NCI-H1417 (cell line): ENCODE measurements at regions not wholly inside any gene's neighbourhood (a gene's known extent, or its start where the extent isn't known, plus 50 kb on each side); places are given as distances from the start of the nearest gene placed in this dataset.

Experiments
- DNase-seq, 3 experiments: peaks; one replicate each; lab custom pipeline; 2025; lab: John Stamatoyannopoulos, UW

- DNase-seq = peak in 1 of 3 experiments; percentile 5
Observed at GRCh38 chr3:99114565-99115291, 213.2 kb upstream of the DCBLD2 start.

DNA sequence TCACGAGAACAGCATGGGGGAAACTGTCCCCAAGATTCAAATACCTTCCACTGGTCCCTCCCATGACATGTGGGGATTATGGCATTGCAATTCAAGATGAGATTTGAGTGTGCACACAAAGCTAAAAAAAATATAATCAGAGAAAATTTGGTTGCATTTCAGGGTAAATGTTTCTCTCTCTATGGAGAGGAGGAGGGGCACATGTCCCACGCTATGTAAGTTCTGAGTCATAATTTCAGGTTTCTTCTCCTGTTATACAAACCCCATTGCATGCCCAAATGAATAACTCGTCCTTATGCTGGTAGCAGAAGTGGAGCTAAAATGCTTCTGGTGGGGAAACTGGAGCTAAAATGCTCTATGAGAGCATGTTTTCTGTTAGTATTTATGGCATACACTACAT, 209.7 kb upstream of the DCBLD2 start:
- DNase-seq = no peak

DNA sequence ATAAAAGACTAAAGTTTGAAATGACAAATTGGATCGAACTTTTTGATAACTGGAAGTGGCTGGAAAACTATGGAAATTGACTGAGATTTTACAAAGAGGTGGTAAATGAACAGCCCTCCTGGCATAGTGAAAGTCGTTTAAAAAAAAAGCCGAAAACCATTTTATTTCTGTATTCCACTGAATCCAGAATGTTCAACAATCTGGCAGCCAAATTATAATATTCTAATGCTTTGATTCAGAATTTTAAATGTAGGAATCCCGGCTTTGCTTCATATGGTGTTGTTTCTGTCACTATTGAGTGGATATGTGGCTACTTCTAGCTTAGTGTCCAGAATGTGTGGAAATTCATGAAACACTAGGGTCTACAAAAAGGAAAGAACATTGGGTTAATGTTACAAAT, 208.9 kb upstream of the DCBLD2 start:
- no peak for DNase-seq

- DNase-seq = no peak
Observed at GRCh38 chr3:99108508-99108907, 207.0 kb upstream of the DCBLD2 start.

DNA sequence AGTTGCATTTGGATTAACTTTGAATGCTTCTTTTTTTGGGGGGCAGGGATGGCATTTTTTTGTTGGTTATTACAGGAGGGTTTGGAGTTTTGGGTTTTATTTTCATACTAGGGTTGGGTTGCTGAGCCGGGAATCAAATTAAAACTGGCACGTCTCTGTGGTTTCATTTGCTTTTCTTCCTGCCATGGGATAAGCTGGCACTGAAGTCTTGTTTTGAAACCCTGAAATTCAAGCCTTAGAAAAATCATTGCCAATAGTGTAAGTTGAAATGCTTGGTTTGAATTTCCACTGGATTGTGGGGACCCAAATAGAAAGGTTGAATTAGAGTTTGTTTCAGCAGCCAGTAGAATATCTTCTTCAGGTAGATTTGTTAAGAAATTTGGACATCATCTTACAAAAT, 193.1 kb upstream of the DCBLD2 start:
- no peak for DNase-seq

DNA sequence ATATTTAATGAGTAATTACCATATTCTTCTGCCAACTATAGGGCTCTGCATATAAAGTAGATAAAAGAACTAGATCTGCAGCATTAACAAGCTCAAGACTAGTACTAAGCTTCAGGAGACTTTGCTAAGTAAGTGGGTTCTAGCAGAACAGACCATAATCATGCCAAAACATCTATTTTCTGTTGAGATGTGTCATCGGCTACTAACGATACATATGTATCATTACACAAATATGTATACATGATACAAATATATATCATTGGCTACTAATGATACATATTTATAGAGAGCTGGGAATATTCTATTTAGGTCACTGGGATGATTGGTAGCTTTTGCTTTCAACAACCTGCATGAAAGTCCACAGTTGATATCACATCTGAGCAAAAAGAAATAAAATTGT, 185.8 kb upstream of the DCBLD2 start:
- DNase-seq = no peak

GRCh38 chr3:99084826-99085225, 183.3 kb upstream of the DCBLD2 start:
- no peak for DNase-seq

GRCh38 chr3:99084156-99084555, 182.7 kb upstream of the DCBLD2 start:
- DNase-seq = no peak

- DNase-seq = no peak
Observed at GRCh38 chr3:99071096-99071495, 169.6 kb upstream of the DCBLD2 start.

DNA sequence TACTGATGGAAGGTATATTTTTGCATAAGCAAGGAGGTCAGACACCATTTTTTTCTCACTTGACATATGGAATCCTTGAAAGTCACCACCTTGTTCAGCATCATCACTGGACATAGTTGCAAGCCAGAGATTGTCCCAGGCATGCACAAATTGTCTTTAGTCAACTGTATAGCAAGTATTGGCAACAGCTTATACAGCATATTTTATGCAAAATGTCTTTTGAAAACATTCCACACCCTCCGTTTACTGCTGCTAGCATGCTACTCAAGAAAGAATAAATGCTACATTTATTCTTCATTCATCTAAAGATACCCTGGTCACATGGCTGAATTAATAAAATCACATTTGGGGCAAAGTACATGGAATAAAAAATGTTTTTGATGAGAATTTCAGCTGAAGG, 168.5 kb upstream of the DCBLD2 start:
- no peak for DNase-seq

DNA sequence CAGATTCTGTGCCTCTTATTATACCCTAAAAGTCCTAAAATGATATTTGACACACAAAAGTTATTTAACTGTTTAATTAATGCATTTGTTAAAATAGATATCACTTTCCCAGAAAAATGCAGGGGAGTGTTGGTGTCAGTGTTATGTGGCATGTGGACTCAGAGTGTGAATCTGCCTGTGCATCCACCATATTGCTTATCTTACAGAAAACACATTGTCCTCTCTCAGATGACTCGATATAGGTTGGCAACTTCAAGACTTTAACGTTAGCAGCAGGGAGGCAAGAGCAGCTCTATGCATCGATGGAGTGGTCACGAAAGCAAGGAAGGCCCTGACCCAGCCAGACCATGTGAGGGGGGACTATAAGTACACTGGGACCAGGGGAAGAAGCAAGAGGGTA, 165.4 kb upstream of the DCBLD2 start:
- no peak for DNase-seq

DNA sequence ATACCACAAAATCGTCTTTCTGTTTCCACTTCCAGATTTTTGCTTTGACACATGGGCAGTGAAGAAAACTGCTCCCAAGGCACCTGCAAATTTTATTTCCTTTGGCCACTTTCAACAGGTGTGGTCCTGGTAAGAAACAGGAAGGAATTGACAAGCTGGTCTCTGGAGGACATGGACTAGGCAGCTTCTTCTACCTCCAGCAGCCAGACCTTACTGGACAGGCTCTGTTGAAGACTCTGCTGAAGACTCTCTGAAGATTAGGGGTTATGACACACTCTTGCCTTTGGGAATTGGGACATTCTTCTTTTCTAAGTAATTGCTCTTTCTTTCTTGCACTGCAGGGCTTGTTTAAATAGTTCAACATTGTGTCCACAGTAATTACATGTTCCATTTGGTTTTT, 147.7 kb upstream of the DCBLD2 start:
- no peak for DNase-seq

- no peak for DNase-seq
Observed at GRCh38 chr3:99041747-99042146, 140.3 kb upstream of the DCBLD2 start.

DNA sequence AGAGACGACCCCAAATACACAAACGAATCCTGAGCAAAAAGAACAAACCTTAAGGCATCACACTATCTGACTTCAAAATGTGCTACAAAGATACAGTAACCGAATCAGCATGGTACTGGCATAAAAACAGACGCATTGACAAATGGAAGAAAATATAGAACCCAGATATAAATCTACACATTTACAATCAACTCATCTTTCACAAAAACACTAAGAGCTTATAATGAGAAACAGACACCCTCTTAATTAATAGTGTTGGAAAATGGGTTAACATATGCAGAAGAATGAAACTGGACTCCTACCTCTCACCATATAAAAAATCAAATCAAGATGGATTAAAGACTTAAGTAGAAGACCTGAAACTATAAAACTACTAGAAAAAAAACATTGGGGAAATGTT, 130.3 kb upstream of the DCBLD2 start:
- DNase-seq = no peak

DNA sequence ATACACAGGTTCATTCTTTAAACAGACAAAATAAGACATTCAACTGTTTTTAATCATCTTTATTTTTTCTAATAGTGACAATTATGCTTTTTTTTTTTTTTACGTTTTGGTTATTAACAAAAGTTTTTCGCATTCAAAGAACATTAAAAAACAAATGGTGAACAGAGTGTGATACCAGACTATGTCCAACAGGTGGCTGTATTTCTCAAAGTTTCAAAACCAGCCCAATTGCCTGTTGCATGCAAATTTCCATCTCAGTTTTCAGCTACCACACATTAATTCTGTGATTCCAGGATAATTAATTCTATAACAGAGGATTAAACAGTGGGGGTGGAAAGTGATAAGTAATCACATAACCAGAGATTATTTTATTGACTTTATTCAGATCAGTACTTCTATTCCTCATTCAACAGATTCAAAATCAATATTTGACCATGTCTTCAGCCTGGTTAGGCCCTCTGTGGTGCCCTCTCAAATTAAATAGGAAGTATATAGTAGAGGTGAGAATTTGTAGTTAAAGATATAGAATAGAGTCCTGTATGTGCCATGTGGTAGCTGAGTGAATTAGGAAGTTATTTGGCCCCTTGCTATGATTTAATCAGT, 122.2 kb upstream of the DCBLD2 start:
- DNase-seq = peak in 2 of 3 experiments; percentile 17 to 51

DNA sequence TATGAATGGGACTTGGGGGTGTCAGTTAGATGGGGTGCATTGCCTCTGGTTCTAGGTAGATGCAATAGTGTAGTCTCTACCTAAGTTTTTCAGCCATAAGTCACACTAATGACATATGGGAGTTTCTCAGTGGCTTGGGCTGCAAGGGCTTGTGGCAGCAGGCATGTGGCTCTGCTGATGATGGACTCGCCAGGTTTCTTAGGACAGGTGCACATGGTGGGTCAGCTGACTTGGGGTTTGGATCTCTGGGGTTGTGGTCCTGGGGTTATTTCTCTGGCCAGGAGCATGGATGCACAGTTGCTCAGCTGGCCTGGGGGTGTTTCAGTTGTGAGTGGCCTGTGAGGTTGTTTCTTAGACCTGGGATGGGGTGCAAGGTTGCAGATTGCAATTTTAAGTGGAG, 120.0 kb upstream of the DCBLD2 start:
- DNase-seq = no peak

- no peak for DNase-seq
Observed at GRCh38 chr3:99016452-99016851, 115.0 kb upstream of the DCBLD2 start.

- no peak for DNase-seq
Observed at GRCh38 chr3:99013777-99014315, 112.4 kb upstream of the DCBLD2 start.

DNA sequence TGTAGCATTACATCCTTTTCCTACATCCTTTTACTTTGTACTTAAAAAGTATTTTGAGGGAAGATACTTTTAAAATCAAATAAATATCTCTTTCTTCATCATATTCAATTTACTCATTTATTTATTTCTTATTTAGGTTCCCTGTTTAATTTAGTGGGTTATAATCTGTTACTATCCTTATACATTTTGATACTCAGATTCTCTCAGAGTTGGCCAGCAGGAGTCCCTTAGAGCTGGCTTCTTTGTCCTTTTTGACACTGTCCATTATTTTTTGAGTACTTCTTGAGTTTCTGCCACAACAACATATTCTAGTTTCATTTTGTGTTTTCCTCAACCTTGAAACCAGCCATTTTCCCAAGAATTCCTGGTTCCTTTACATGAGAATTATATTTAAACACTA, 111.6 kb upstream of the DCBLD2 start:
- no peak for DNase-seq

DNA sequence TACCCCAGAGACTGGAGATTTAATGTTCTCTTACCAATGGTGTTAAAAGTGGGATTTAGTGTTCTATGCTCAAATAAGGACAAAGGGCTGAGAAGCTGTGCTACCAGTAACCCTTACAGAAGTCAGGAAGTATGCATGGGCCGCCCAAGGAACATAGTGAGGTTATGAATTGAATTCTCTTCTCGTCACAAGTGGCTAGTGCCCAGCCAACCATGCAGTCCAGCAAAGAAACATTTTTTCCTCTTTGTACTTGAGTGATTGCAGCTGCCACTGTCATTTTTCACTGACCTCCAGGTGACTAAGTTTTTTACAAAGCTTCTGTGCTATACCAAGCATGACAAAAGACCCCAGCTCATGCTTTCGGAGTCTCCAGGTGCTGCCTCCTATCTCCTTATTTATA, 110.6 kb upstream of the DCBLD2 start:
- DNase-seq = peak in 1 of 3 experiments; percentile 45

GRCh38 chr3:99009851-99010250, 108.4 kb upstream of the DCBLD2 start:
- DNase-seq = no peak

- DNase-seq = no peak
Observed at GRCh38 chr3:99006686-99007085, 105.2 kb upstream of the DCBLD2 start.

DNA sequence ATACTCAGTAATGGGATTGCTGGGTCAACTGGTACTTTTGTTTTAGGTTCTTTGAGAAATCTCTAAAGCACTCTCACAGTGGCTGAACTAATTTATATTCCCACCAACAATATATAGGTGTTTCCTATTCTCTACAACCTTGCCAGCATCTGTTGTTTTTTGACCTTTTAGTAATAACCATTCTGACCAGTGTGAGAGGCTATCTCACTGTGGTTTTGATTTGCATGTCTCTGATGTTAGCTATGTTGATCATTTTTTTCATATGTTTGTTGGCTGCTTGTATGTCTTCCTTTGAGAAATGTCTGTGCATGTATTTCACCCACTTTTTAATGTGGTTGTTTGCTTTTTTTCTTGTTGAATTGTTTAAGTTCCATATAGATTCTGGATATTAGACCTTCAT, 98.2 kb upstream of the DCBLD2 start:
- DNase-seq = no peak
